OCI-LY1 (cell line): ENCODE measurements at regions not wholly inside any gene's neighbourhood (a gene's known extent, or its start where the extent isn't known, plus 50 kb on each side); places are given as distances from the start of the nearest gene placed in this dataset.

Source experiments
- CTCF ChIP-seq: fragments of 200-600 bp; sonication (generic), shearing (Covaris generic); IDR thresholded peaks from 2 replicates; pipeline ENCODE4 v1.5.1; 2017; ENCODE audit warnings: mild to moderate bottlenecking, antibody characterized with exemption, low read length, moderate library complexity, mixed read lengths
- EZH2 ChIP-seq: fragments of 200-600 bp; sonication (generic), shearing (Covaris generic); IDR thresholded peaks from 2 replicates; pipeline ENCODE4 v1.8.0; 2017; ENCODE audit warnings: borderline replicate concordance, mixed run types, mild to moderate bottlenecking, antibody characterized with exemption, low read length, moderate library complexity, mixed read lengths

GRCh38 chr9:80784647-80785046, 904.7 kb downstream of the TLE1 start:
- TF ChIP-seq CTCF: no peak
- no peak for TF ChIP-seq EZH2
